K562 (cell line): ENCODE measurements at regions not wholly inside any gene's neighbourhood (a gene's known extent, or its start where the extent isn't known, plus 50 kb on each side); places are given as distances from the start of the nearest gene placed in this dataset.

Experiments used
- ATAC-seq: fragments of 200-7000 bp; cut with Tn5 transposase; 3 replicates; pipeline ENCODE4 v1.9.1; 2020; ENCODE audit warnings: moderate library complexity
- BruUV-seq: library from RNA; stranded (reverse); fragments of 400-500 nt; replicated peaks from 2 replicates; lab custom pipeline; 2021; lab: Mats Ljungman, UMichigan
- CTCF ChIA-PET: fragments of 300-600 bp; formaldehyde crosslinking; extraction: SDS; loops from one replicate; lab custom pipeline; 2021; ENCODE audit warnings: low intra/inter-chr PET ratio; lab: Yijun Ruan, JAX
- POLR2A ChIA-PET: fragments of 300-600, 350-650 bp; sonication (Branson Sonifier 250); formaldehyde crosslinking; extraction: SDS; loops from one replicate; lab custom pipeline; 2021; ENCODE audit warnings: antibody characterized with exemption, inconsistent platforms; lab: Yijun Ruan, JAX
- DNase-seq, 4 experiments: peaks; one replicate each; pipeline versions ENCODE4 v3.0.0 to v3.0.0-alpha.2; 2011 to 2018; ENCODE audit warnings: low spot score in 3 of 4, mixed read lengths in 3 of 4; ENCODE audit errors: extremely low read depth in 1 of 4
- FAIRE-seq: peaks from 2 replicates; lab custom pipeline; 2011; peaks lifted over from hg19 to GRCh38; lab: Jason Lieb, UNC
- H2AFZ ChIP-seq: 2 replicates; pipeline ENCODE4 v1.6.0; 2011; ENCODE audit warnings: low read depth, low read length, control low read depth, inconsistent platforms
- H3K27ac ChIP-seq: fragments of 200-600 bp; 3 replicates; pipeline ENCODE4 v1.8.0; 2011; ENCODE audit warnings: low read depth, mild to moderate bottlenecking, control low read depth, inconsistent platforms, low read length, moderate library complexity, mixed read lengths; ENCODE audit errors: extremely low read depth
- H3K27me3 ChIP-seq, 2 experiments: fragments of 300-600 bp in 1 of 2; 2 replicates in 1 of 2; 3 replicates in 1 of 2; pipeline versions ENCODE4 v1.6.0 to v1.8.0; 2011; ENCODE audit warnings: inconsistent platforms in 2 of 2, low read length in 2 of 2, mild to moderate bottlenecking in 1 of 2, mixed read lengths in 1 of 2, moderate library complexity in 1 of 2; ENCODE audit not compliant: control insufficient read depth in 2 of 2, insufficient read depth in 2 of 2
- H3K36me3 ChIP-seq: fragments of 300-600 bp; 3 replicates; pipeline ENCODE4 v1.8.0; 2011; ENCODE audit warnings: mild to moderate bottlenecking, low read length, inconsistent platforms; ENCODE audit not compliant: control insufficient read depth, insufficient read depth
- H3K4me1 ChIP-seq, 2 experiments: fragments of 200-600 bp in 1 of 2; replicated peaks in 1 of 2; 2 replicates in 1 of 2; 3 replicates in 1 of 2; pipeline versions ENCODE4 v1.5.1 to v1.8.0; 2011; ENCODE audit warnings: inconsistent platforms in 2 of 2, low read length in 2 of 2, mild to moderate bottlenecking in 1 of 2, mixed read lengths in 1 of 2, moderate library complexity in 1 of 2; ENCODE audit not compliant: control insufficient read depth in 2 of 2, insufficient read depth in 2 of 2
- H3K4me2 ChIP-seq: 2 replicates; pipeline ENCODE4 v1.6.1; 2011; ENCODE audit warnings: low read length, control low read depth, inconsistent platforms, mixed read lengths; ENCODE audit not compliant: insufficient read depth
- H3K4me3 ChIP-seq: fragments of 200-600 bp; sonication (generic), shearing (Covaris generic); 2 replicates; pipeline ENCODE4 v1.5.1; 2016; ENCODE audit warnings: control low read depth, inconsistent platforms
- H3K79me2 ChIP-seq: fragments of 200-600 bp; 3 replicates; pipeline ENCODE4 v1.8.0; 2011; ENCODE audit warnings: low read length, inconsistent platforms; ENCODE audit not compliant: control insufficient read depth, insufficient read depth
- H3K9ac ChIP-seq, 2 experiments: 2 replicates each; pipeline versions ENCODE4 v1.6.0 to v1.6.1; 2011; ENCODE audit warnings: low read depth in 2 of 2, low read length in 2 of 2, control low read depth in 1 of 2, inconsistent platforms in 1 of 2, mild to moderate bottlenecking in 1 of 2, mixed read lengths in 1 of 2; ENCODE audit not compliant: insufficient read depth in 1 of 2
- H3K9me1 ChIP-seq: one replicate; pipeline ENCODE4 v1.6.0; 2011; ENCODE audit warnings: inconsistent platforms, mild to moderate bottlenecking, low read length, moderate library complexity; ENCODE audit not compliant: control insufficient read depth, insufficient read depth
- H3K9me3 ChIP-seq: replicated peaks from 2 replicates; pipeline ENCODE4 v1.5.1; 2011; ENCODE audit warnings: low read depth, low read length, inconsistent platforms; ENCODE audit not compliant: control insufficient read depth, insufficient read depth
- H4K20me1 ChIP-seq: replicated peaks from 2 replicates; pipeline ENCODE4 v1.6.1; 2011; ENCODE audit warnings: low read length, inconsistent platforms, mixed read lengths; ENCODE audit not compliant: control insufficient read depth, insufficient read depth
- PTRF ChIP-seq: fragments of 450-650 bp; IDR thresholded peaks from 2 replicates; pipeline ENCODE4 v1.6.1; 2016; ENCODE audit warnings: mild to moderate bottlenecking, missing genetic modification characterization, missing compliant biosample characterization
- SMAD1 ChIP-seq: fragments of 150-350 bp; IDR thresholded peaks from 2 replicates; pipeline ENCODE4 v1.6.1; 2014; ENCODE audit warnings: low read length, low read depth; ENCODE audit not compliant: partially characterized antibody
- ZBTB7A ChIP-seq: IDR thresholded peaks from 2 replicates; pipeline ENCODE4 v1.6.1; 2011; ENCODE audit warnings: low read depth, mild to moderate bottlenecking, low read length, moderate library complexity, borderline replicate concordance; ENCODE audit not compliant: control insufficient read depth
- ZNF316 ChIP-seq: fragments of 450-650 bp; IDR thresholded peaks from 2 replicates; pipeline ENCODE4 v1.6.1; 2016
- ZNF586 ChIP-seq: fragments of 450-650 bp; formaldehyde crosslinking; conservative IDR thresholded peaks from 2 replicates; pipeline ENCODE4 v1.4.0; 2020; ENCODE audit warnings: mild to moderate bottlenecking, moderate library complexity
- ZNF696 ChIP-seq: fragments of 250-450 bp; sonication (Bioruptor Pico); conservative IDR thresholded peaks from 2 replicates; pipeline ENCODE4 v1.4.0; 2020; ENCODE audit warnings: mild to moderate bottlenecking, moderate library complexity
- WGBS: fragments of 100-300 bp; shearing (Covaris generic); methylation state at CpG from one replicate; pipeline ENCODE4 v1.1.6; 2016; ENCODE audit warnings: low coverage, mixed read lengths; ENCODE audit not compliant: insufficient coverage; ENCODE audit errors: missing lambda C conversion rate; 5-methylcytosine and 5-hydroxymethylcytosine counted together
- in situ Hi-C: fragments of 300-500 bp; cut with MboI; formaldehyde crosslinking; loops from 4 replicates; pipeline ENCODE4 v1.15.0; 2018; ENCODE audit warnings: inconsistent platforms, mixed read lengths
- intact Hi-C: fragments of 100-400 bp; cut with micrococcal nuclease; formaldehyde crosslinking; loops from 2 replicates; pipeline ENCODE4 v1.14.2; 2022
- TF ChIP-seq, protein P1 (sequence below): fragments of 250-450 bp; sonication (Bioruptor Pico); IDR thresholded peaks from 2 replicates; pipeline ENCODE4 v1.4.0; 2020; ENCODE audit warnings: mild to moderate bottlenecking, moderate library complexity
- TF ChIP-seq, protein P2 (sequence below), 2 experiments: fragments of 450-650 bp; IDR thresholded peaks; 2 replicates each; pipeline ENCODE4 v1.6.1; 2018; ENCODE audit warnings: mild to moderate bottlenecking in 2 of 2, low read depth in 1 of 2; ENCODE audit not compliant: partially characterized antibody in 2 of 2
- TF ChIP-seq, protein P3 (sequence below): sonication (generic); formaldehyde crosslinking; IDR thresholded peaks from 2 replicates; pipeline ENCODE4 v1.8.0; 2022; ENCODE audit warnings: mild to moderate bottlenecking, missing genetic modification reagents

DNA sequence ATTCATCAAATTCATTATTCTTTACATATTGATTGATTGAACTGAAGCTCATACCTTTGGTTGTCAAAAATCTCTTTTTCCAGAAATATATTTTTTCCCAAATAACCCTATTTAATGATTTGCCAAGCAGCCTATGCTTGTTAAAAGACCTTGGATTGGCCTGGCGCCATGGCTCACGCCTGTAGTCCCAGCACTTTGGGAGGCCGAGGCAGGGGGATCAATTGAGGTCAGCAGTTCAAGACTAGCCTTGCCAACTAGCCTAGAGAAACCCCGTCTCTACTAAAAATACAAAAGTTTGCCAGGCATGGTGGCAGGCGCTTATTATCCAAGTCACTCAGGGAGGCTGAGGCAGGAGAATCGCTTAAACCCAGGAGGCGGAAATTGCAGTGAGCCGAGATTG, 165.1 kb upstream of the MGAT4C start (continued):
- TF ChIP-seq SMAD1, result no peak

DNA sequence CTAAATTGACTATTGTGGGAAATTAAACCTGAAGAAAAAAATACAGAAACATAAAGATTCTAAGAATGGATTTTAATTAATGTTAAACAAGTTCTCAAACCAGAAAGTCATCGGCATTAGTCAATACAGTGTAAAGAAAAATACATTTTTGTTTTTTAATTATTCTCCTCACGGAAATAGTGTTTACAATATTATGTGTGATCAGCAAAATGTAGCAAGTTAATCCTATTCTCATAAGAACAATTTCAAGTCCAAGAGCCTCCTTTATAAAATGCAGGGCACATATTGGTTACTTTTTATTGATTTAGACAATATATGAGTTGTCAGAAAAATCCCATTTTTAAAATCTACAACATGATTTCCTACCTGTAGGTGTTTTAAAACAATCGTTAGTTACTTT, 158.0 kb upstream of the MGAT4C start:
- no peaks in the 10 kb centered on the region for H3K4me1 ChIP-seq
- in situ Hi-C loops, result no loop called here
- CTCF ChIA-PET, result no interaction called here
- no peak for FAIRE-seq
- no peaks in the 10 kb centered on the region for H3K36me3 ChIP-seq
- H3K27ac ChIP-seq, result no peak overlapping the region
- no peaks in the 10 kb centered on the region for H3K9me1 ChIP-seq
- no peak for ATAC-seq
- no peak overlapping the region for H2AFZ ChIP-seq
- no peak overlapping the region for H3K4me3 ChIP-seq
- H4K20me1 ChIP-seq, result no peaks in the 10 kb centered on the region
- DNase-seq, result no peak
- intact Hi-C loops, result no loop called here
- 2% methylated on average over 3 of the region's 3 CpGs for WGBS
- no peaks in the 10 kb centered on the region for H3K79me2 ChIP-seq
- POLR2A ChIA-PET, result no interaction called here
- no peaks in the 10 kb centered on the region; the same call in 1 of the 2 replicates for H3K9me3 ChIP-seq
- H3K27me3 ChIP-seq, result no peaks in the 10 kb centered on the region
- no peak overlapping the region for H3K9ac ChIP-seq
- no TSS peak for BruUV-seq
- H3K4me2 ChIP-seq, result no peak overlapping the region
- no peak for TF ChIP-seq ZBTB7A
- TF ChIP-seq, protein P1, sequence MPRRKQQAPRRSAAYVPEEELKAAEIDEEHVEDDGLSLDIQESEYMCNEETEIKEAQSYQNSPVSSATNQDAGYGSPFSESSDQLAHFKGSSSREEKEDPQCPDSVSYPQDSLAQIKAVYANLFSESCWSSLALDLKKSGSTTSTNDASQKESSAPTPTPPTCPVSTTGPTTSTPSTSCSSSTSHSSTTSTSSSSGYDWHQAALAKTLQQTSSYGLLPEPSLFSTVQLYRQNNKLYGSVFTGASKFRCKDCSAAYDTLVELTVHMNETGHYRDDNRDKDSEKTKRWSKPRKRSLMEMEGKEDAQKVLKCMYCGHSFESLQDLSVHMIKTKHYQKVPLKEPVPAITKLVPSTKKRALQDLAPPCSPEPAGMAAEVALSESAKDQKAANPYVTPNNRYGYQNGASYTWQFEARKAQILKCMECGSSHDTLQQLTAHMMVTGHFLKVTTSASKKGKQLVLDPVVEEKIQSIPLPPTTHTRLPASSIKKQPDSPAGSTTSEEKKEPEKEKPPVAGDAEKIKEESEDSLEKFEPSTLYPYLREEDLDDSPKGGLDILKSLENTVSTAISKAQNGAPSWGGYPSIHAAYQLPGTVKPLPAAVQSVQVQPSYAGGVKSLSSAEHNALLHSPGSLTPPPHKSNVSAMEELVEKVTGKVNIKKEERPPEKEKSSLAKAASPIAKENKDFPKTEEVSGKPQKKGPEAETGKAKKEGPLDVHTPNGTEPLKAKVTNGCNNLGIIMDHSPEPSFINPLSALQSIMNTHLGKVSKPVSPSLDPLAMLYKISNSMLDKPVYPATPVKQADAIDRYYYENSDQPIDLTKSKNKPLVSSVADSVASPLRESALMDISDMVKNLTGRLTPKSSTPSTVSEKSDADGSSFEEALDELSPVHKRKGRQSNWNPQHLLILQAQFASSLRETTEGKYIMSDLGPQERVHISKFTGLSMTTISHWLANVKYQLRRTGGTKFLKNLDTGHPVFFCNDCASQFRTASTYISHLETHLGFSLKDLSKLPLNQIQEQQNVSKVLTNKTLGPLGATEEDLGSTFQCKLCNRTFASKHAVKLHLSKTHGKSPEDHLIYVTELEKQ (CRISPR knock-in tag), result no peak
- TF ChIP-seq, protein P2, sequence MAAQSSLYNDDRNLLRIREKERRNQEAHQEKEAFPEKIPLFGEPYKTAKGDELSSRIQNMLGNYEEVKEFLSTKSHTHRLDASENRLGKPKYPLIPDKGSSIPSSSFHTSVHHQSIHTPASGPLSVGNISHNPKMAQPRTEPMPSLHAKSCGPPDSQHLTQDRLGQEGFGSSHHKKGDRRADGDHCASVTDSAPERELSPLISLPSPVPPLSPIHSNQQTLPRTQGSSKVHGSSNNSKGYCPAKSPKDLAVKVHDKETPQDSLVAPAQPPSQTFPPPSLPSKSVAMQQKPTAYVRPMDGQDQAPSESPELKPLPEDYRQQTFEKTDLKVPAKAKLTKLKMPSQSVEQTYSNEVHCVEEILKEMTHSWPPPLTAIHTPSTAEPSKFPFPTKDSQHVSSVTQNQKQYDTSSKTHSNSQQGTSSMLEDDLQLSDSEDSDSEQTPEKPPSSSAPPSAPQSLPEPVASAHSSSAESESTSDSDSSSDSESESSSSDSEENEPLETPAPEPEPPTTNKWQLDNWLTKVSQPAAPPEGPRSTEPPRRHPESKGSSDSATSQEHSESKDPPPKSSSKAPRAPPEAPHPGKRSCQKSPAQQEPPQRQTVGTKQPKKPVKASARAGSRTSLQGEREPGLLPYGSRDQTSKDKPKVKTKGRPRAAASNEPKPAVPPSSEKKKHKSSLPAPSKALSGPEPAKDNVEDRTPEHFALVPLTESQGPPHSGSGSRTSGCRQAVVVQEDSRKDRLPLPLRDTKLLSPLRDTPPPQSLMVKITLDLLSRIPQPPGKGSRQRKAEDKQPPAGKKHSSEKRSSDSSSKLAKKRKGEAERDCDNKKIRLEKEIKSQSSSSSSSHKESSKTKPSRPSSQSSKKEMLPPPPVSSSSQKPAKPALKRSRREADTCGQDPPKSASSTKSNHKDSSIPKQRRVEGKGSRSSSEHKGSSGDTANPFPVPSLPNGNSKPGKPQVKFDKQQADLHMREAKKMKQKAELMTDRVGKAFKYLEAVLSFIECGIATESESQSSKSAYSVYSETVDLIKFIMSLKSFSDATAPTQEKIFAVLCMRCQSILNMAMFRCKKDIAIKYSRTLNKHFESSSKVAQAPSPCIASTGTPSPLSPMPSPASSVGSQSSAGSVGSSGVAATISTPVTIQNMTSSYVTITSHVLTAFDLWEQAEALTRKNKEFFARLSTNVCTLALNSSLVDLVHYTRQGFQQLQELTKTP (IDR thresholded peaks at IDR 0.05; ENCODE audit: low read depth in 1 of 2, partially characterized antibody in 2 of 2), result no peak
- no peak for TF ChIP-seq ZNF696 (CRISPR knock-in tag)
- TF ChIP-seq ZNF586 (CRISPR knock-in tag), result no peak
- TF ChIP-seq, protein P3, sequence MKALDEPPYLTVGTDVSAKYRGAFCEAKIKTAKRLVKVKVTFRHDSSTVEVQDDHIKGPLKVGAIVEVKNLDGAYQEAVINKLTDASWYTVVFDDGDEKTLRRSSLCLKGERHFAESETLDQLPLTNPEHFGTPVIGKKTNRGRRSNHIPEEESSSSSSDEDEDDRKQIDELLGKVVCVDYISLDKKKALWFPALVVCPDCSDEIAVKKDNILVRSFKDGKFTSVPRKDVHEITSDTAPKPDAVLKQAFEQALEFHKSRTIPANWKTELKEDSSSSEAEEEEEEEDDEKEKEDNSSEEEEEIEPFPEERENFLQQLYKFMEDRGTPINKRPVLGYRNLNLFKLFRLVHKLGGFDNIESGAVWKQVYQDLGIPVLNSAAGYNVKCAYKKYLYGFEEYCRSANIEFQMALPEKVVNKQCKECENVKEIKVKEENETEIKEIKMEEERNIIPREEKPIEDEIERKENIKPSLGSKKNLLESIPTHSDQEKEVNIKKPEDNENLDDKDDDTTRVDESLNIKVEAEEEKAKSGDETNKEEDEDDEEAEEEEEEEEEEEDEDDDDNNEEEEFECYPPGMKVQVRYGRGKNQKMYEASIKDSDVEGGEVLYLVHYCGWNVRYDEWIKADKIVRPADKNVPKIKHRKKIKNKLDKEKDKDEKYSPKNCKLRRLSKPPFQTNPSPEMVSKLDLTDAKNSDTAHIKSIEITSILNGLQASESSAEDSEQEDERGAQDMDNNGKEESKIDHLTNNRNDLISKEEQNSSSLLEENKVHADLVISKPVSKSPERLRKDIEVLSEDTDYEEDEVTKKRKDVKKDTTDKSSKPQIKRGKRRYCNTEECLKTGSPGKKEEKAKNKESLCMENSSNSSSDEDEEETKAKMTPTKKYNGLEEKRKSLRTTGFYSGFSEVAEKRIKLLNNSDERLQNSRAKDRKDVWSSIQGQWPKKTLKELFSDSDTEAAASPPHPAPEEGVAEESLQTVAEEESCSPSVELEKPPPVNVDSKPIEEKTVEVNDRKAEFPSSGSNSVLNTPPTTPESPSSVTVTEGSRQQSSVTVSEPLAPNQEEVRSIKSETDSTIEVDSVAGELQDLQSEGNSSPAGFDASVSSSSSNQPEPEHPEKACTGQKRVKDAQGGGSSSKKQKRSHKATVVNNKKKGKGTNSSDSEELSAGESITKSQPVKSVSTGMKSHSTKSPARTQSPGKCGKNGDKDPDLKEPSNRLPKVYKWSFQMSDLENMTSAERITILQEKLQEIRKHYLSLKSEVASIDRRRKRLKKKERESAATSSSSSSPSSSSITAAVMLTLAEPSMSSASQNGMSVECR, result no peak
- TF ChIP-seq PTRF (tag), result no peak
- TF ChIP-seq ZNF316, result peak; percentile 56
